GM23248 (cell line): ENCODE measurements at regions not wholly inside any gene's neighbourhood (a gene's known extent, or its start where the extent isn't known, plus 50 kb on each side); places are given as distances from the start of the nearest gene placed in this dataset.

Experiments
- DNase-seq: peaks from one replicate; pipeline ENCODE4 v3.0.0-alpha.2; 2015
- H2AFZ ChIP-seq: fragments of 200-600 bp; sonication (generic); 2 replicates; pipeline ENCODE4 v1.6.1; 2016; ENCODE audit warnings: antibody characterized with exemption
- H3F3A ChIP-seq: fragments of 200-600 bp; sonication (generic); 2 replicates; pipeline ENCODE4 v1.6.1; 2016; ENCODE audit warnings: mild to moderate bottlenecking, antibody characterized with exemption, mixed run types; ENCODE audit not compliant: insufficient read depth
- H3K27ac ChIP-seq: fragments of 200-600 bp; sonication (generic); 2 replicates; pipeline ENCODE4 v1.5.1; 2016; ENCODE audit warnings: mild to moderate bottlenecking
- H3K27me3 ChIP-seq: fragments of 200-600 bp; sonication (generic); replicated peaks from 2 replicates; pipeline ENCODE4 v1.6.1; 2016; ENCODE audit warnings: mild to moderate bottlenecking; ENCODE audit not compliant: insufficient read depth
- H3K36me3 ChIP-seq: fragments of 200-600 bp; sonication (generic); 2 replicates; pipeline ENCODE4 v1.6.1; 2016; ENCODE audit warnings: low read depth, mild to moderate bottlenecking
- H3K4me1 ChIP-seq: fragments of 200-600 bp; sonication (generic); 2 replicates; pipeline ENCODE4 v1.6.1; 2016; ENCODE audit warnings: mild to moderate bottlenecking; ENCODE audit not compliant: insufficient read depth
- H3K4me2 ChIP-seq: fragments of 200-600 bp; sonication (generic); one replicate; pipeline ENCODE4 v1.6.1; 2016; ENCODE audit warnings: mild to moderate bottlenecking; ENCODE audit not compliant: unreplicated experiment
- H3K4me3 ChIP-seq: fragments of 200-600 bp; sonication (generic); 2 replicates; pipeline ENCODE4 v1.5.1; 2016; ENCODE audit warnings: mild to moderate bottlenecking
- H3K79me2 ChIP-seq: fragments of 200-600 bp; sonication (generic); 2 replicates; pipeline ENCODE4 v1.6.1; 2016; ENCODE audit warnings: mild to moderate bottlenecking; ENCODE audit not compliant: insufficient read depth
- H3K9ac ChIP-seq: fragments of 200-600 bp; sonication (generic); 2 replicates; pipeline ENCODE4 v1.6.1; 2016; ENCODE audit warnings: mild to moderate bottlenecking
- H3K9me2 ChIP-seq: fragments of 200-600 bp; sonication (generic); 2 replicates; pipeline ENCODE4 v1.6.1; 2016; ENCODE audit warnings: mixed run types, mild to moderate bottlenecking, moderate library complexity; ENCODE audit not compliant: insufficient read depth
- H3K9me3 ChIP-seq: fragments of 200-600 bp; sonication (generic); one replicate; pipeline ENCODE4 v1.6.1; 2017; ENCODE audit warnings: low read depth
- H4K20me1 ChIP-seq: fragments of 200-600 bp; sonication (generic); 2 replicates; pipeline ENCODE4 v1.6.0; 2016; ENCODE audit not compliant: insufficient read depth
- EZH2 ChIP-seq: fragments of 200-600 bp; sonication (generic); IDR thresholded peaks from 2 replicates; pipeline ENCODE4 v1.6.1; 2018; ENCODE audit warnings: antibody characterized with exemption, mild to moderate bottlenecking; ENCODE audit not compliant: insufficient read depth, poor library complexity, severe bottlenecking
- EZH2phosphoT487 ChIP-seq: fragments of 200-600 bp; sonication (generic); IDR thresholded peaks from 2 replicates; pipeline ENCODE4 v1.6.1; 2018; ENCODE audit warnings: antibody characterized with exemption, moderate library complexity, mild to moderate bottlenecking, low read depth; ENCODE audit not compliant: insufficient read depth
- whole genome bisulfite sequencing, 2 experiments: methylation state at CpG; one replicate each; pipeline ENCODE4 v1.1.6; 2015 to 2017; ENCODE audit warnings: low lambda C conversion rate in 2 of 2, low coverage in 1 of 2; ENCODE audit errors: missing lambda C conversion rate in 2 of 2; 5-methylcytosine and 5-hydroxymethylcytosine counted together
- in situ Hi-C: fragments of 300-500 bp; cut with MboI; formaldehyde crosslinking; loops from 2 replicates; pipeline ENCODE4 v1.15.0; 2020

GRCh38 chr2:67662222-67662621, 265.1 kb downstream of the ETAA1 start:
- no peaks in the 10 kb centered on the region for H3K9me2 ChIP-seq
- H3K4me1 ChIP-seq = peaks cover 9% of the 10 kb centered on the region
- H4K20me1 ChIP-seq = no peaks in the 10 kb centered on the region
- no peak for DNase-seq
- H2AFZ ChIP-seq = no peak overlapping the region
- H3K36me3 ChIP-seq = no peaks in the 10 kb centered on the region
- H3K79me2 ChIP-seq = no peaks in the 10 kb centered on the region
- no peaks in the 10 kb centered on the region for H3F3A ChIP-seq
- H3K27me3 ChIP-seq = no peaks in the 10 kb centered on the region
- H3K4me2 ChIP-seq = no peak overlapping the region
- H3K9me3 ChIP-seq = no peaks in the 10 kb centered on the region
- no peak overlapping the region for H3K9ac ChIP-seq
- in situ Hi-C loops = no loop called here
- no peak for TF ChIP-seq EZH2phosphoT487
- no peak for TF ChIP-seq EZH2
- no peak overlapping the region for H3K4me3 ChIP-seq
- no peak overlapping the region for H3K27ac ChIP-seq

GRCh38 chr2:67663776-67664175, 266.6 kb downstream of the ETAA1 start:
- H3K4me3 ChIP-seq = no peak overlapping the region
- H3K4me2 ChIP-seq = no peak overlapping the region
- in situ Hi-C loops = no loop called here
- no peaks in the 10 kb centered on the region for H4K20me1 ChIP-seq
- H3K36me3 ChIP-seq = no peaks in the 10 kb centered on the region
- H3K27ac ChIP-seq = no peak overlapping the region
- H3K27me3 ChIP-seq = no peaks in the 10 kb centered on the region
- DNase-seq = no peak
- H2AFZ ChIP-seq = no peak overlapping the region
- TF ChIP-seq EZH2 (no peak), EZH2phosphoT487 (no peak)
- H3F3A ChIP-seq = no peaks in the 10 kb centered on the region
- no peaks in the 10 kb centered on the region for H3K9me3 ChIP-seq
- no peak overlapping the region for H3K9ac ChIP-seq
- H3K79me2 ChIP-seq = no peaks in the 10 kb centered on the region
- no peaks in the 10 kb centered on the region for H3K9me2 ChIP-seq
- WGBS, 2 experiments = 2 to 4% methylated on average over 2 of the region's 2 CpGs
- H3K4me1 ChIP-seq = peaks cover 9% of the 10 kb centered on the region

- Histone ChIP-seq H3K27ac (no peak overlapping the region), H3K4me2 (no peak overlapping the region), H3K9me2 (no peaks in the 10 kb centered on the region), H3K9me3 (no peaks in the 10 kb centered on the region), H3K79me2 (no peaks in the 10 kb centered on the region), H3K4me3 (no peak overlapping the region), H4K20me1 (no peaks in the 10 kb centered on the region), H3K36me3 (no peaks in the 10 kb centered on the region), H3K9ac (no peak overlapping the region), H3K4me1 (no peaks in the 10 kb centered on the region), H3F3A (no peaks in the 10 kb centered on the region), H3K27me3 (no peaks in the 10 kb centered on the region), H2AFZ (0 out of 2 replicates have a peak overlapping the region, but pooled peaks have one; percentile 44)
- in situ Hi-C loops = no loop called here
- DNase-seq = no peak
- TF ChIP-seq EZH2phosphoT487 = no peak
- TF ChIP-seq EZH2 = no peak
- 16 to 18% methylated on average over 5 of the region's 5 CpGs for WGBS, 2 experiments
Observed at GRCh38 chr2:67666386-67667053, 269.4 kb downstream of the ETAA1 start.

- H3K4me3 ChIP-seq = no peak overlapping the region
- no peak overlapping the region for H3K27ac ChIP-seq
- no peaks in the 10 kb centered on the region for H3F3A ChIP-seq
- no peak overlapping the region for H2AFZ ChIP-seq
- no peak for DNase-seq
- no peaks in the 10 kb centered on the region for H3K79me2 ChIP-seq
- H3K9ac ChIP-seq = no peak overlapping the region
- no peaks in the 10 kb centered on the region for H3K36me3 ChIP-seq
- no peak overlapping the region for H3K4me2 ChIP-seq
- H3K4me1 ChIP-seq = no peaks in the 10 kb centered on the region
- H4K20me1 ChIP-seq = no peaks in the 10 kb centered on the region
- H3K9me3 ChIP-seq = no peaks in the 10 kb centered on the region
- TF ChIP-seq EZH2phosphoT487 (no peak), EZH2 (no peak)
- H3K9me2 ChIP-seq = no peaks in the 10 kb centered on the region
- H3K27me3 ChIP-seq = no peaks in the 10 kb centered on the region
- in situ Hi-C loops = no loop called here
- 19 to 33% methylated on average over 2 of the region's 2 CpGs for whole genome bisulfite sequencing, 2 experiments
Observed at GRCh38 chr2:67667054-67667908, 270.1 kb downstream of the ETAA1 start.
